CD4-positive, alpha-beta T cell treated with Interleukin-17A for 1 hour (primary cell): ENCODE measurements at regions not wholly inside any gene's neighbourhood (a gene's known extent, or its start where the extent isn't known, plus 50 kb on each side); places are given as distances from the start of the nearest gene placed in this dataset.

Source experiments
- DNase-seq: peaks from one replicate; pipeline ENCODE4 v3.0.0-alpha.2; 2020

DNA sequence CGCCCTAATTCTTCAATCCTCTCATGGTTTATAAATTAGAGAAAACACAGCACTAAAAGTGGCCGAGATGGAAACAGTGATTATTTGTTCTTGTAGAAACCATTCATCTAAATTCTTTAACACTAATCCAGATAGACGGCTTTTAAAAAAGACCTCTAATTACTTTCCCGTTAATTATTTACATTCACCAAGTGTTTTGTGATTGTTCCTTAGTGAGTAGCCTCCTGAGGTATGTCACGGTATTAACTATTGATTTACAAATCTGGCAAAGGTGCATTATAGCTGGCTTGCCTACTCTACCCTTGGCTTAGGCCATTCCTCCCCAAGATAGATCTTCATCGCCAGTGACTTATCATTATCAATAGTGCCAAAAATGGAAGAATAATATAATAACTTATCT, 436.4 kb upstream of the ST6GAL2 start:
- DNase-seq: no peak

GRCh38 chr2:107323946-107324565, 438.1 kb upstream of the ST6GAL2 start:
- no peak for DNase-seq

- DNase-seq: no peak
Observed at GRCh38 chr2:107325981-107326786, 440.2 kb upstream of the ST6GAL2 start.

GRCh38 chr2:107334306-107334705, 448.3 kb upstream of the ST6GAL2 start:
- no peak for DNase-seq

- DNase-seq: no peak
Observed at GRCh38 chr2:107336526-107336925, 450.6 kb upstream of the ST6GAL2 start.

GRCh38 chr2:107337209-107337898, 451.4 kb upstream of the ST6GAL2 start:
- DNase-seq: no peak

DNA sequence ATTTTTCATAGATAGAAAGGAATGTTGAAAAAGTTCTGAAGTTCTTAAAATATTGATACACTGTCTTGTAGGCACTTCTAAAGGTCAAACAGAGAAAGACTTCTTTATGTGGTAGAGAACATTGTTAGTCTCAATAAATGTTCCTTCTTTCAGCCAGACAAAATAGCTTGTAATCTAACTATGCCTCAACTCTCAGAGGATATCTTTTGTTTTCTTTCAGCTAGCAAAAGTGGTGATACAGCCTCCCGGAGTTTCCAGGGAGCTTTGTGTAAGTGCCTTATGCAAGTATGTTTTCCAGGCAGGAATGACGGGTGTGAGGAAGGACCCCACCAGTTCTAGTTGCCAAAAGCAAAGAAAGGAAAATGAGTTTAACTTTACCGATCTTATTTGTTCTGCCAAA, 452.1 kb upstream of the ST6GAL2 start:
- DNase-seq: no peak

- DNase-seq: no peak
Observed at GRCh38 chr2:107338571-107338970, 452.6 kb upstream of the ST6GAL2 start.

DNA sequence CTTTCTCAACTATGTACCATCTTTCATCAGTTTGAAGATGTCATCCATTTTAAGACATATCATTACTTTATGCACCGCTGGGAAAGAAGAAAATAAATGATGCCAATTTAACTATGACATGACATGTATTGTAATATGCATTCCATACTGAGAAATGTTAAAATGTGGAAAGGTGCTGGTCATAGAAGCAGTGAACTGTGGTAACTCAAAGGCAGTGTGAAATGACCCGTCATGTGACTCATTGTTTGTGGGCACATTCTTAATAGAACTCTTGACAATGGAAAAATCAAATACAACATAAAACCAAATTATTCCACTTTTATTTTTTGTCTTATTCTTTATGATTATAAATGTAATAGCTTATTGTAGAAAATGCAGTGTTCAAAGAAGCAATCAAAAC, 455.0 kb upstream of the ST6GAL2 start:
- DNase-seq: no peak

- no peak for DNase-seq
Observed at GRCh38 chr2:107349329-107349728, 463.4 kb upstream of the ST6GAL2 start.

DNA sequence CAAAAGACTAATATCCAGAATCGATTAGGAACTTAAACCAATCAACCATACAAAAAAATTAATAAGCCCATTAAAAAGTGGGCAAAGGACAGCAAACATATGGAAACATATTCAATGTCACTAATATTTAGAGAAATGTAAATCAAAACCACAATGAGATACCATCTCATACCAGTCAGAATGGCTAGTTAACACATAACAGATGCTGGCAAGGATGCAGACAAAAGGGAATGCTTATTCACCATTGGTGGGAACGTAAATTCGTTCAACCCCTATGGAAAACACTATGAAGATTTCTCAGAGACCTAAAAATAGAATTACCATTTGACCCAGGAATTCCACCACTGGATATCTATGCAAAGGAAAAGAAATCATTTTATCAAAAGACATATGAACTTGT, 468.2 kb upstream of the ST6GAL2 start:
- no peak for DNase-seq

DNA sequence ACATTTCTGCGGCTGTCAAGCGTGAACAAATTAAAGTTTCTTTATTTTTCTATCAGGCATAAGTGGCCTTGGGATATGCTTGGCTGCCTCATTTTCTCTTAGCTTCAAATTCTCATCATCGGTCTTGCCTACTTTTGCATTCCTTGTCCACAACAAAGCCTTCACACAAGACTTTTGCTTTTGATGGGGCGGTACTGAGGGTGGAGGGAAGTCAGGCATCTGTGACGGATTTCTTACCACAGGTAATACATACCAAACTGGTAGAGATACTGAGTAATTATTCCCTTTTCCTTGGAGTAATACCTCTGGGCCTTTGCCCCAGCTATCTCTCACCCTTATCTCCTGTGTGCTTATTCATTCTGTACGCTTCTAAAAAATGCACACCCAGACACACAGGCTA, 468.3 kb upstream of the RGPD4 start:
- DNase-seq: no peak

DNA sequence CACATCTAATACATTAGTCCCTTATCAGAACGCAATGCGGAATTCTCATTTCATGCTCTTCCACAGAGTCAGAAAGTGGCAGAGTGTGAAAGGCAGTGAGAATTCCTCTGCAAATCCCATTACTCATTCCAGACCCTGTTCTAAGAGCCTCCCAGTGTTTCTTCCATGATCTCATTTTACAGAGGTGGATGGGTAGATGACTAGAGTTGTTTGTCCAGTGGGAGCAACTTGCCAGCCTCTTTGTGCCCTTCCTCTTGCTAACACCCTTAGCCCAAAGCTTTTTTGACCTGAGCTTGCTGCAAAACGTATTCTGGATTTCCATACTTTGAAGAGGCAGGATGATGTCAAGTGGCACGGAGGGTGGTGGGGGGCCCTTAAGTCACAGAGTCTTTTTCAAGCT, 467.7 kb upstream of the RGPD4 start:
- no peak for DNase-seq

GRCh38 chr2:107361751-107362381, 464.8 kb upstream of the RGPD4 start:
- no peak for DNase-seq

DNA sequence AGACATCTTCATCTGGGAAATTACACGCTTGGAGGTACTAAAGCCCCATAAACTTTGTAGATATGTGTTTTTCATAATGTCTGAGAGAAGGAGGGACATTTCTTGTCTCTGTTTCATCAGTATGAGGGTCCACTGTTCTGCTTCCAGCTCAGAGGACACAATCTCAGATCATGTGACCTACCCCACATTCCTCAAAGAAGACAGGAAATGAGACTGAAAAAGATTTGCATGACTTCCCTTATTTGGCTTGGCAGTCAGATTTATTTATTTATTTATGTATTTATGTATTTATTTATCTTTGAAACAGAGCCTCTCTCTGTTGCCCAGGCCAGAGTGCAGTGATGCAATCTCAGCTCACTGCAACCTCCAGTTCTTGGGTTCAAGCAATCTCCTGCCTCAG, 463.7 kb upstream of the RGPD4 start:
- DNase-seq: no peak

- DNase-seq: no peak
Observed at GRCh38 chr2:107363806-107364205, 462.9 kb upstream of the RGPD4 start.

DNA sequence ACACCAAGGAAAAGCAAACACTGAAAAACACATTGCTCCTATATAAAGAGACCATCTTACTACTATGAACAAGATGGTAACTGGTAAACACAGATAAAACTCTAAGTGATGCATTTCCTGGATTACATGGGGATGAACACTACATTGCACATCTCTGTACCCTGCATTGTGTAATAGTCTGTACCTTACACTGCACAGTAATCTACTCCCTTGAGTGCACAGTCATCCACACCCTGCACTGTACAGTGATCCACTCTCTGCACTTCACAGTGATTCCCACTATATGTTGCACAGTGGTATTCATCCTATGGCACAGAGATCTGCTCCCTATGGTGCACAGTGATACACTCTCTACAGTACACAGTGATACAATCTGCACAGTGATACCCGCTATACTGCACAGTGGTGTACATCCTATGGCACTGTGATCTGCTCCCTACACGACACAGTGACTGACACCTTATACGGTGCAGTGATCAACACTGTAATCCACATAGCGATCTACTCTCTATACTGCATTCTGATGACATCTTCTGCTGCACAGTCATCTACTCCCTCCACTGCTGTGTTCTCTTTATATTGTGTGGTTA, 462.2 kb upstream of the RGPD4 start:
- no peak for DNase-seq

DNA sequence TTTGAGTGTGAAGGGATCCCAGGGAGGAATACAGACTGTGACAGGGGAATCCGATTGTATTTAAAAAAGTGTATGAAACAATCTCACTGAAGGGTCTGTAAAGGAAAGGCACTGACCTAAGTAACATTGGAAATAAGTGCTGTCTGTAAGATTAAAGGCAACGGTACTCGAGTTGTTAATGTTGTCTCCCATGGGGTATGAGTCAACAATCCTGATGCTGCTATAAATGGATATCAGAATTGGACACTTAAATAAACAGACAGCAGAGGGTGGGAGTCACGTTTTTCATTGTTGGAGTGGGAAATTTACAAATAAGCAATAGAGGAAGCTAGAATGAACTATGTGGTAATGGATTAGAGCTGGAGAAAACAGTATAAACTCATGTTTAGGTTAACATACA, 452.4 kb upstream of the RGPD4 start:
- DNase-seq: no peak

DNA sequence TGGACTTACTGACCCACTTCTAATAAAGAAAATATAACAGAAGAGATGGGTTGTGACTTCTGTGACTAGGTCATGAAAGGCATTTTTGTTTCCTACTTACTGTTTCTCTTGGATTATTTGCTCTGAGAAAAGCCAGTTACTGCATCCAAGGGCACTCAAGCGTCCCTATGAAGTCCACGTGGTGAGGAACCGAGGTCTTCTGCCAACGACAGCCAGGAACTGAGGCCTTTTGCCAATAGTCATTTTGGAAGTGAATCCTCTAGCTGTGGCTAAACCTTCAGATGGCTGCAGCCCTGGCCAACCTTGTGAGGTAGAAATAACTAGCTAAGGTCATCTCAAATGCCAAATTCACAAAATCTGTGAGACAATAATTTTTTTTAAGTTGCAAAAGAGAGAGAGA, 449.8 kb upstream of the RGPD4 start:
- DNase-seq: no peak

GRCh38 chr2:107380912-107381311, 445.8 kb upstream of the RGPD4 start:
- DNase-seq: no peak

GRCh38 chr2:107383691-107384090, 443.0 kb upstream of the RGPD4 start:
- DNase-seq: no peak

DNA sequence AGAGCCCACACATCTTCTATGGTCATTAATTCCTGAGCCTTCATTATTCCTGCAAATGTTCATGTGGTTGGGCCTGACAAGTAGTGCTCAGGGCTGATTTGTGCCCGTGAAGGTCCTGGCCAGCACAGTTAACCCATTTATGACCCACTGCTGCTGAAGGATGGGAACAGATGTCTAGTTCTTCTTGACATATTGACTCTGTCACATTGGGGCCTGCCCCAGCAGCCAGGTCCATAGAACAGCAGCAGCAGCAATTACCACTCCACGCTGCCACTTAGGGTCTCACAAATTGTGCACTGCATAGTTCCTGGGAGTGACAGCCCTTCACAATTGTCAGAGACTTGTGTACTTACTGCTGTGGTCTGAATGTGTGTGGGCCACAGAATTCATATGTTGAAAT, 442.3 kb upstream of the RGPD4 start:
- no peak for DNase-seq

DNA sequence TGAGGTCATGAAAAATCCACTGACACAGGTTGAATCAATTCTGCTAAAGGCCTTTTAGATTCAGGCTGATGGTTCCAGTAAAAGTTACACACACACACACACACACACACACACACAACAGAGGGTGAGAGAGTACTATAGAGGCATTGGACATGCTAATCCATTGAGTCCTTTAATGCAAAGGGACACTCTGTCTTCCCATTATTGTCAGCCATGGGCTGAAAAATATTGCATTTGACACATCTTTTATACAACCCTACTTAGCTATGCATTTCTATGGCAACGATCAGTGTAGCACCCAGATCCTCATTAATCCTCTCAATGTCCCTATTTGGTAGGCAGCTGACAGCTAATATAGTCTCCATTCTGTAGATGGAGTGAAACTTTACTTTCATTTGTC, 440.8 kb upstream of the RGPD4 start:
- DNase-seq: no peak
